ENCODE measurements at regions not wholly inside any gene's neighbourhood (a gene's known extent, or its start where the extent isn't known, plus 50 kb on each side); places are given as distances from the start of the nearest gene placed in this dataset.

DNA sequence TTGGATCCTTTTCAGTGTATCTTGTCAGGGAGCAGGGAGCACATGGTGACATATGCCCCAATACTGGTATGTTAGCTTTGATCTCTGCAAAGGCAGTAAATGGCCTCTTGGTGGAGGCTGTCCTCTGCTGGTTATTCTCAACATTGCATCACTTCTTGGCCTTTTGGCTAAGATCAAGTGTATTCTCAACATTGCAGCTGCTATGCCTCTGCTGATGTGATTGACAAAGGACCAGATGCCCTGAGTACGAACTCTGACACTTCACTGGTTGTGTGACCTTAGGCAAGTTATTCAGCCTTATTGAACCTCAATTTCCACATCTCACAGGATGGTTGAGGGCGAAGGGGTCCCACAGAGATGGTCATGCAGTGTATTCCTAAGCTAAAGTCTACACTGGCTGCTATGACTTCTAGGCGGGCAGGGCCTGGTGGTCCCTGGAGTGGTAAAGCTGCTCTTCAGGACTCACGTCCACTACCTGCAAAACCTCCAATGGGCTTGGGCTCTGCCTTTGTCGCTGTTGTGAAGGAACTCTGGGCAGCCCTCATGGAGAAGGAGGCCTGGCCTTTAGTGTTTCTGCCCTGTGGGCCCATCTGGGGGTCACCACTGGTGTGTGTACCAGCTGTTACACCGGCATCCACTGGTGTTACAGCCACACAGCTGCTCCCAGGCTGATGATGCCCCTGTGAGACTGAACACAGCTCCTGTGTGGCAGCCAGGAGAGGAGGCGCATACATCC, 64.8 kb downstream of the DNTTIP2 start:
- TF ChIP-seq CTCF (IDR thresholded peaks at IDR 0.05): peak; percentile 94 to 98 (median 96)
- no peak for TF ChIP-seq EP300 (IDR thresholded peaks at IDR 0.05)
